GM21825 (cell line): ENCODE measurements at regions not wholly inside any gene's neighbourhood (a gene's known extent, or its start where the extent isn't known, plus 50 kb on each side); places are given as distances from the start of the nearest gene placed in this dataset.
"Not testable (repeated sequence)": the region's sequence is repeated elsewhere in the genome, so short reads cannot be mapped to it uniquely, and the experiment has no call there.

Experiments used
- ATAC-seq: cut with Tn5 transposase; IDR thresholded peaks from one replicate; pipeline ENCODE4 v1.9.1; 2021; ENCODE audit warnings: mild to moderate bottlenecking, moderate library complexity; ENCODE audit not compliant: unreplicated experiment

DNA sequence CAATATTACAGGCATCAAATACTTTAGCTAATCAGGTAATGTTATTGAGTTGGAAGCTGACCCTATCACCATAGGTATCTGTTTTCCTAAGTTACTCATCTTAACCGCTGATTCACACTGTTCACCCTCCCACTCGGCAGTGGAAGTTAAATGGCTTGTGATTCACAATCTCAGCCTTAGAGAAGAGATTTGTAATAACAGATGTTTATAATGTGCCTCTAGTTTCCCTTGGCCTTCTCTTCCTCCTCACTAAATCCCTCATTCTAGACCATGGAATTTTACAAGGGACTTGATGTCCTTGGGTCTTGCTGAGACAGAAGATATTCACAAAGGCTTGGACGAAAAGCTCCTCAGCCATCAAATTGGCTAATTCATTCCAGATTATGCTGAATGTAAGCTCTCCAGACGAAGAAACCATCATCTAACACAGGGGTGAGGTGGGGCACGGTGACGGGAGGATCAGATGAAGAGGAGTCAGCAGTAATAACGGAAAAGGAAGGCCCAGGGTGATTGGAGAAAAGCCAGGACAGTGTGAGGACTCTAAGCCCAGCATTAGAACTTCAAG lies 931.7 kb downstream of the MCTP2 start:
- ATAC-seq, result no peak

GRCh38 chr15:95168152-95168551 lies 936.8 kb downstream of the MCTP2 start:
- ATAC-seq, result no peak

DNA sequence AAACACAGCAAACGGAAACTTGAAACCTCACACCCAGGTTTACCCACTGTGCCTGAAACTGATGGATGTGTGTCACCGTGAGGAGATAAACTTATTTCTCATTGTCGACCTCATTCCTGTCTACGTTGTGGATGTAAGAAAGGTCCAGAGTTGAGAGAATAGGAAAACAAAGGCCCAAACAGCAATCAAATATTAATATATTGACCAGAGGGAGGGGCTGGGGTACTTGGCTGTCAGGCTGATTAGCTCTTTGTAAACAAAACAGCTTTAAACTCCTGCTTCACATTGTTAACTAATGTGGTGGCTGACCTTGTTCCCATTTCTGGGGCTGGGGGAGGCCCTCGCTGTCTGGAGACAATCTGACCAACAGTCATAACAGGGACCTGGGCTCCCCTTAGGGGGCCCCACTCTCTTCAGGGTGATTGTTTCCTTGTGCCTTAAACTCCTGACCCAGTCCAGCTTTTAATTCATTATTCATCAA lies 937.6 kb downstream of the MCTP2 start:
- no peak for ATAC-seq

GRCh38 chr15:95169541-95170459 lies 938.4 kb downstream of the MCTP2 start:
- ATAC-seq, result no peak

- ATAC-seq, result no peak
Observed at GRCh38 chr15:95170561-95171380, 939.4 kb downstream of the MCTP2 start.

DNA sequence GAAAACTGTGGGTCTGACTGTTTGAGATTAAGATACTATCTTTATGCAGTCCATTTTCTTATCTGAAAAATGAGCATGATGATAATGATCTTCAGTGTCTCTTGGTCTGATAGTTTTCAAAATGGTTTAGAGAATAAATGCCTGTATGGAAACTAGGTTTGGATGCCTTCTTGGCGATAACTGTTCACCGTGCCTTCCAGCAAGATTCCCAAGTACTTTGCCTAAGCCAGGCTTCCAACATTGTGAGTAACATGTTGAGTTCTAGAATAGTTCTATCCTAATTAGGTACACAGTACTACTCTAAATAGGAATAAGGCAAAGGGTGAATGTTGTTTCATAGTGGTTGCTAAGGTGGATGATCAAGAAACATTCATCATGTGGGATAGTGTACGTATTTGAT lies 940.2 kb downstream of the MCTP2 start:
- ATAC-seq, result no peak

DNA sequence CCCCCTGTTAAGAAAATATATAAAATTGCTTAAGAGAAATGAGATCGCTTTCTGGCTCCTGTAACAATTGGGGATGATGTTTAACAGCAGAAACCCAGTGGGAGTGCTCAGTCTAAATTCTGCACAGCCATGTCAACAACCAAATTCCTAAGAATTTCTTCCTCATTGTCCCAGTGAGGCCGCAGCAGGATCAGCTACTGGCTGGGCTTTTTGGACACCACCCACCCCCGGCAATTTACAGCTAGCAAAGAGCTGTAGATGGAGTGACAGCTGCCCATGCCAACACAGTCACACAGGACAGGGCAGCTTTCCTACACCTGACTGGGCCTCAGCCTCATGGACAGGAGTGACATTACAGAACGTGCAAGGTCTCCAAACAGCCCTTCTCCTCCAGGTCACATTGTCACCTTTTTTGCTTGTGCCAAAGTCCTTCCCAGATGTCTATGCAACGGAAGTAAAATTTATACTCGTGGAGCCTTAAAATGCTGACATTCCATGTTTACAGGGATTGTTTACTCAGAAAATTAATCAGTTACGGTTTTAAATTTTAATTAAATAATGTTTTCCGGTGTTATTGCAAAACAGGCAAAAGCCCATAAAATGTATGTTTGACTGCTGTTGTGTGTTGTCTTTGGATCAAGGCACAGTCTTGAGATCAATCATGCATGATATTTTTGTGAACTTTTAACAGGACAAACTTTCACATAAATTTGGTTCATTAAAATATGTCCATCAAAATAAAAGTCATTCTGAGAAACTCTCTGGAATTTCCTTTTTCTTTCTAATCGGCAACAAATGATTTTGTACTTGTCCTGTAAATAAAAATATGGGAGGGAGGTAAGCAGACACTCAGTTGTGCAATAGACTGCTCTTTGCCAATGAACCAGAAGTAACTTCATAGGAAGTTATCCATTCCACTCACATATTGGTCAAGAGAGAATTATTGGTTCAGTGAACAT lies 943.2 kb downstream of the MCTP2 start:
- ATAC-seq, result no peak

DNA sequence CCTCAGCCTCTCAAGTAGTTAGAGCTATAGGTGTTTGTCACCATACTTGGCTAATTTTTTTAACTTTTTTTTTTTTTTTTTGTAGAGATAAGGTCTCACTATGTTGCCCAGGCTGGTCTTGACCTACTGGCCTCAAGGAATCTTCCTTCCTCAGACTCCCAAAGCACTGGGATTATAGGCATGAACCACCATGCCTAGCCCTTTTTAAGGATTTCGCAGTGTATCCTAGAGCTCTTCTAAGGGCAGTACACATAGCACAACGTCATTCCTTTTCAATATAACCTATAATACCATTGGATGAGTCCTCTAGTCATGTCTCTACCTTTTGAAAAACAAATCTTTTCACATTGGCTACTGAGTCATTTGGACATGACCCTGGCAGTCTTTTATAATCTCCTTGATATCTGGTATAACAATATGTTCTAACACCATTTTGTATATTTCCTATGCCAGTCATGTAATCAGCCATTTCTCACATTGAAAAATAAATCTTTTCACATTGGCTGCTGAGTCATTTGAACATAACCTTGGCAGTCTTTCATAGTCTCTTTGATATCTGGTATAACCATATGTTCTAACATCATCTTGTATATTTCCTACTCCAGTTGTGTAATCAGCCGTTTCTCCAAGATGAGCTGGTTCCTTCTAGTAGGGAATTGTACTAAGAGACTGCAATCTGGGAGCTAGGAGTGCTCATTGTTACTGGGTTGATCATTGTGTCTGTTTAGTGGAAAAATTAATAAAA lies 944.7 kb downstream of the MCTP2 start:
- no peak for ATAC-seq

GRCh38 chr15:95176794-95177577 lies 945.6 kb downstream of the MCTP2 start:
- ATAC-seq, result no peak

GRCh38 chr15:95180530-95180929 lies 949.2 kb downstream of the MCTP2 start:
- no peak for ATAC-seq

DNA sequence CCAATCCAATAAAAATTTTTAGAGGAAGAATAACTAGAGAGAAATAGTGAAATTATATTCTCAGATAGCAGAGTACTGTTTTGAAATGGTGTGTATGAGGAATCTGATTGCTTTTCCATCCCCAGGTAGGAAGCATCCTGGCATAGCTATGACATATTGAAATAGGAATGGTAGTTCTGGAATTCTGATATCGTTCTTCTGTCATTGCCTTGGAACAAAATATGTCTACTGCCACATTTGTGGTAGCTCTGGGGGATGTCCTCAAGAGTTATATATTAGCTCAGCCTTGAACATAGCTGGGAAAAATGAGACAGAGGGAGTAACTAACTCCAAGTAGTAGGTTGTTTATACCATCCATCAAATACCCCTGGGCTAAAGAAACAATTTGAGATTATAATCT lies 950.7 kb downstream of the MCTP2 start:
- ATAC-seq, result no peak

DNA sequence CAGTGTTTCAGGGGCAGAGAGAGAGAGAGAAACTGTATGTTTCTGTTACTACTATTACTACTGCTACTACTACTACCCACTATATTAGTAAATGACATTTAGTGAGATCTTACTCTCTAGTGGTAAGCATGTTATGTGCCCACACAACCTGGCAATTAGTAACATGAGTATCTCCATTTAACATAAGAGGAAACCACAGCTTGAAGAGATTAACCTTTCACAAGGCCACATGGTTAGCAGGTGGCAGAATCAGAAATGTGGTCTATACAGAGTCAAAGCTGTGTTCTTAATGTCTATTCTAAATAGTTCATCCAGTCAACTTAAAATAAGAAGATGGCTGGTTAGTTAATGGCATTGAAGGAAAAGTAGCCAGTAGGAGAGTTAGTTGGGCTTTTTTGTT lies 961.6 kb downstream of the MCTP2 start:
- ATAC-seq, result no peak

DNA sequence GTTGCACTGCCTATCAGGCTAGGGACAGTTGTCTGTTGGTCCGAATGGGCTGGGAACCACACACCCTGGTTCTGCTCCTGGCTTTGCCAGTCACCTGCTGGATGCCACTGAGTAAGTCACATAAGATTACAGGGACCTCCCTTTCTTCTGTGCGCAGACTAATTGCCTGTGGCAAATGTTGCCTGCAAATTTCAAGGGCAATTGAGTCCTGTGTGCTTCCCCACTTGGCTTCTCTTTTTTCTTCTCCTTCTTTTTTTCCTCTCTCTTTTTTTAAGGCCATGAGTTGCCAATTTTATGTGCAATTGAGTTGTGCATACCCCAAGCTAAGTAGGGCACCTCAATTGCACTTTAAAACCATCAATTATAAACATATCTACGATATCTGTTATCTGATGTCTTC lies 963.4 kb downstream of the MCTP2 start:
- ATAC-seq, result no peak

- no peak for ATAC-seq
Observed at GRCh38 chr15:95196176-95196915, 965.0 kb downstream of the MCTP2 start.

GRCh38 chr15:95202569-95203349 lies 971.4 kb downstream of the MCTP2 start:
- no peak for ATAC-seq

DNA sequence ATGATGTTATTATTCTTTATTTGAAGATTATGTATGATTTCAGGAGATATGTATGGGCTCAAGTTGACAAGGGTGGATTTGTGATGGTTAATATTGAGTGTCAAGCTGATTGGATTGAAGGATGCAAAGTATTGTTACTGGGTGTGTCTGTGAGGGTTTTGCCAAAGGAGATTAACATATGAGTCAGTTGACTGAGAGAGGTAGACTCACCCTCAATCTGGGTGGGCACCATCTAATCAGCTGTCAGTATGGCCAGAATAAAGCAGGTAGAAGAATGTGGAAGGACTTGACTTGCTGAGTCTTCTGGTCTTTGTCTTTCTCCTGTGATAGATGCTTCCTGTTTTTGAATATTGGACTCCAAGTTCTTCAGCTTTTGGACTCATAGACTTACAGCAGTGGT lies 973.7 kb downstream of the MCTP2 start:
- ATAC-seq, result no peak

DNA sequence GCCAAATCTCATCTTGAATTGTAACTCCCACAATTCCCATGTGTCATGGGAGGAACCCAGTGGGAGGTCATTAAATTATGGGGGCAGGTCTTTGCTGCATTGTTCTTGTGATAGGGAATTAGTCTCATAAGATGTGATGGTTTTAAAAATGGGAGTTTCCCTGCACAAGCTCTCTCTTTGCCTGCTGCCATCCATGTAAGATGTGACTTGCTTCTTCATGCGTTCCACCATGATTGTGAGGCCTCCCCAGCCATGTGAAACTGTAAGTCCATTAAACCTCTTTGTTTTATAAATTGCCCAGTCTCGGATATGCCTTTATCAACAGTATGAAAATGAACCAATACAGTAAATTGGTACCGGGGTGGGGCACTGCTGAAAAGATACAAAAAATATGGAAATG lies 974.5 kb downstream of the MCTP2 start:
- ATAC-seq, result not testable (repeated sequence)
